Umbilical cord (tissue), 1 donor: ENCODE measurements at regions not wholly inside any gene's neighbourhood (a gene's known extent, or its start where the extent isn't known, plus 50 kb on each side); places are given as distances from the start of the nearest gene placed in this dataset.
"Not testable (repeated sequence)": the region's sequence is repeated elsewhere in the genome, so short reads cannot be mapped to it uniquely, and the experiment has no call there.

Source experiments
- DNase-seq: peaks from one replicate; pipeline ENCODE4 v3.0.0-alpha.2; 2015; ENCODE audit warnings: low spot score

- peak; percentile 80 for DNase-seq
These were observed 168.4 kb downstream of the CWH43 start for GRCh38 chr4:49154308-49155103.

DNA sequence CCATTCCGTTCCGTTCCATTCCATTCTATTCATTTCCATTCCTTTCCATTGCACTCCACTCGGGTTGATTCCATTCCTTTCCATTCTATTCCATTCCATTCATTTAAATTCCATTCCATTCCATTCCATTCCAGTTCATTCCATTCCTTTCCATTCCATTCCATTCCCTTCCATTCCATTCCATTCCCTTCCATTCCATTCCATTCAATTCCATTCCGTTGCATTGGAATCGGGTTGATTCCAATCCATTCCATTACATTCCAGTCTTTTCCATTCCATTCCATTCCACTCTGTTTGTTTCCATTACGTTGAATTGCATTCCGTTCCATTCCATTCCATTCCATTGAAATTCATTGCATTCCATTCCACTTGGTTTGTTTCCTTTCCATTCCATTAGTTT, 169.2 kb downstream of the CWH43 start:
- not testable (repeated sequence) for DNase-seq

DNA sequence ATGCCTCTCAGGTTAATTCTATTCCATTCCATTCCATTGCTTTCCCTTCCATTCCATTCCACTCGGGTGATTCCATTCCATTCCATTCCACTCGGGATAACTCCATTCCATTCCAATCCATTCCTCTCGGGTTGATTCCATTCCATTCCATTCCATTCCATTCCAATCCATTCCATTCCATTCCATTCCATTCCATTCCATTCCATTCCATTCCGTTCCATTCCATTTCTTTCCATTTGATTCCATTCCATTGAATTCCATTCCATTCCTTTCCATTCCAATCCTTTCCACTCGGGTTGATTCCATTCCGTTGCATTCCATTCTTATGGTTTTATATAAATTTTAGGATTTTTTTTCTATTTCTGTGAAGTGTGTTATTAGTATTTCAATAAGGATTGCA, 170.2 kb downstream of the CWH43 start:
- DNase-seq: not testable (repeated sequence)

DNA sequence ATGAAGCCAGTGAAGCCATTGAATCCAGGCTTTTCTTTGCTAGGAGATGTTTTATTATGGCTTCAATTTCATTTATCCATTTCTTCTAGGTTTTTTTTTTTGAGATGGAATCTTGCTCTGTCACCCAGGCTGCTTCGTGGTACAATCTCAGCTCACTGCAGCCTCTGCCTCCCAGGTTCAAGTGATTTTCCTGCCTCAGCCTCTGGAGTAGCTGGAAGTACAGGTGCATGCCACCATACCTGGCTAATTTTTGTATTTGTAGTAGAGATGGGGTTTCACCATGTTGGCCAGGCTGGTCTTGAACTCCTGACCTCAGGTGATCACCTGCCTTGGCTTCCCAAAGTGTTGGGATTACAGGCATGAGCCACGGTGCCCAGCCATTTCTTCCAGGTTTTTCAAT, 171.6 kb downstream of the CWH43 start:
- not testable (repeated sequence) for DNase-seq

- DNase-seq: not testable (repeated sequence)
These were observed 175.1 kb downstream of the CWH43 start for GRCh38 chr4:49161111-49161541.

- DNase-seq: not testable (repeated sequence)
These were observed 178.8 kb downstream of the CWH43 start for GRCh38 chr4:49164916-49165315.

DNA sequence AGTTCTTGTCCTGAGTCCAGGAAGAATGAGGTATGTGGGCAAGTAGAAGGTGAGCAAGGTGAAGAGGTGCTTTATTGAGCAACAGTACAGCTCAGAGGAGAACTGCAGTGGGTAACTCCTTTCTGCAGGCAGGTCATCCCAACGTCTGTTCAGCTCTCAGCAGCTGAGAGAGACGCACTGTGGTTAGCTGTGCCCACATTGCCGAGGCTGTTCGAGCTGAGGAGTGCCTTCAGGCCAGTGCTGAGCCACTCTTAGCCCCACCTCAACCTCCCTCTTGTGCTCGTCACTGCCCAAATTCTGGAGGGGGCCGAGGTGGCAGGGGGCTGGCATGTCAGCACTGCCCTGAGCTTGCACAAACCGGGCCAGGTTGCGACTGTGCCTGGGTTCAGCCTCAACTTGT, 191.8 kb downstream of the CWH43 start:
- DNase-seq: not testable (repeated sequence)

GRCh38 chr4:49181088-49181487, 195.0 kb downstream of the CWH43 start:
- not testable (repeated sequence) for DNase-seq

DNA sequence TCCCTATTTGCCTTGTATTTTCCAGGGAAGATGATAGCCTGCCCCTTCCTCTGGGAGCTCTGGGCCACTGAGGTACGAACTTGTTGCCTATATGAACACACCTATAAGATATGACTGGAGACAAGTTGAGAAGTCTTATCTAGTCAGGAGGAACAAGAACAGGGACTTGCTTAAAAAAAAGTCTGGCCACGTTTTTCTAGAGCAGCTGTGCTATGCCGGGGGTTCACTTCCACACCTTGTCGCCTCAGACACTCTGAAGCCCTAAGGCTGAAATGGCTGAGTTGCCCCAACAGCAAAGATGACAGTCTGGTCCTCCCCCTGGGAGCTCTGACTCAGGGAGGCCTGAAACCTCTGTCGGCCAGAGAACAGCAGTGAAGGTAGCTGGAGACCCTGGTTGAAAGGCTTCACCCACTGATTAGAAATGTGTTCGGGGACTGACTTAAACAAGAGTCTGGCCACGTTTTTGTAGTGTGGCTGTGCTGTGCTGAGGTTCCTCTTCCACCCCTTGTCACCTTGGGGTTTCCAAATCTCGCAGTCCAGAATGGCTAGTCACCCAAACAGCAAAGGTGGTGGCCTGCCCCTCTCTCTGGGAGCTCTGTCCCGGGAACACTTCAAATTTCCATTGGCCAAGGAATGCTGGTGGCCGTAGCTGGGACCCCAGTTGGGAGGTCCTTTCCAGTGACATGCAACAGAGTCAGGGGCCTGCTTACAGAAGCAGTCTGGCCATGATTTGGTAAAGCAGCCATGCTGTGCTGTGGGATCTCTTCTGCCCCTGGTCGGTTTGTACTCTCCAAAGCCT, 225.5 kb downstream of the CWH43 start:
- DNase-seq: not testable (repeated sequence)

DNA sequence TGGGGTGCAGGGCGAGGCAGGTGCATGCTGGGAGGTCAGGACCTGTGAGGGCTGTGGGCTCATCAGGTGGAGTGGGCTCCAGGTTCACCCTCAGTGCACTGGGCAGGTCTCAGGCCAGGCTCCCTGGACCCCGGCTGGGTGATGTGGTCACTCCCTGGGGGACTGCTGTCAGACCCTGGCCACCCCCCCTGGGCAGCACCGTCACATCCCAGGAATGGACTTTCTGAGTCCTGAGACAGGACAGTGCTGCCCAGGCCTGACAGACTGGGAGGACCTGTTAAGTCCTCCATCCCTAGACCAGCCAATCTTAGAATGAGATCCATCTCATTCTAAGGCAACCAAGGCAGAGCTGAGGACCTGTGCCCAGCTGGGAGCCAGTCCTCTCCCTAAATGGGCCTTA, 227.2 kb downstream of the CWH43 start:
- DNase-seq: not testable (repeated sequence)

DNA sequence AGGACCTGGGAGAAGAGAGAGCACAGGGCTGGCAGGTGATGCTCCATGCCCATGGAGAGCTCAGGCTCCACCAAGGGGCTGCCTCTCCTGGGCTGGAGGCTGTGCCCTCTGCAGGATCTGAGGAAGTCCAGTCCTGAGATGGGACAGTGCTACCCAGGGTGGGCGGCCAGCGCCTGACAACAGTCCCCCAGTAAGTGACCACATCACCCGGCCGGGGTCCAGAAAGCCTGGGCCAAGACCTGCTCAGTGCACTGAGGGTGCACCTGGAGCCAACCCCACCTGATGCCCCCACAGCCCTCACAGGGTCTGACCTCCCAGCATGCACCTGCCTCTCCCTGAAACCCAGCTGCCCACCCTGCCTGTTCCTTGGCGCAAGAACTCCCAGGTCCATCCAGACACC, 227.7 kb downstream of the CWH43 start:
- not testable (repeated sequence) for DNase-seq

DNA sequence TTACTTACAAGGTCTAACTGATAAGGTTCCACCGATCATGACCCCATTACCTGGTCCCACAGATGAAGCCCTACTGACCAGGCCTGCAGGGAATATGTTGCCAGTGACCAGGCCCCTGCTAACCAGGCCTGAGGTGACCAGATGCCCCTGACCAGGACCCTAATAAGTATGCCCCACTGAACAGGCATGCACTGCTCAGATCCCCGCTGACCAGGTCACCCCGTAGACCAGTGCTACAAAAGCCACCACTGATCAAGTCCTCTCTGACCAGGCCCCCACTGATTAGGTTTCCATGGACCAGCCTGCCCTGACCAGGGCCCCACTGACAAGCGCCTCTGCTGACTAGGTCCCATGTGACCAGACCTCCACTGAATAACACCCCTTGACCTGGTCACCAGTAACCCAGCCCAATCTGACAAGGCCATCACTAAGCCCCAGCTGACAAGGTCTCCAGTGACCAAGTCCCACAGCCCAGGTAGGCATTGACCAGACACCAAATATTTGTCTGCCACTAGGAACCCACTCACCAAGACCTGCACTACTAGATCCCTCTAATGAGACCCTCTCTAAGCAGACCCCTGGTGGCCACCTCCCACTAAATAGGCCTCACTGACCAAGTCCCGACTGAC, 228.5 kb downstream of the CWH43 start:
- not testable (repeated sequence) for DNase-seq

DNA sequence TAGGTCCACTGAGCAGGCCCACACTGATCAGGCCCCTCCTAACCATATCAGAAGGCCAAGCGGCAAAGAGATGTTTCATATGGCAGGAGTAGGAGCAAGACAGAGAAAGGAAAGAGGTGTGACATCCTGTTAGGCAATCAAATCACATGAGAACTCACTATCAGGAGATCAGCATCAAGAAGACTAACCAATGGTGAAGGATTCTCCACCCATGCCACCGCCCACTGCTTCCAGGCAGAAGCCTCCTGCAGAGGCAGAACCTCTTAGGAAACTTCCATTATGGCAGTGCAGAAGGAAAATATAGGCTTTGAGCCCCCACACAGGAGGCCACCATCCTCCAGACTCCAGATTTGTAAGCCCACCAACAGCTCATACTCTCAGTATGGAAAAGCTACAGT, 229.0 kb downstream of the CWH43 start:
- not testable (repeated sequence) for DNase-seq

GRCh38 chr4:49216606-49217005, 230.5 kb downstream of the CWH43 start:
- not testable (repeated sequence) for DNase-seq

- DNase-seq: no peak
These were observed 231.4 kb downstream of the CWH43 start for GRCh38 chr4:49217492-49217891.

DNA sequence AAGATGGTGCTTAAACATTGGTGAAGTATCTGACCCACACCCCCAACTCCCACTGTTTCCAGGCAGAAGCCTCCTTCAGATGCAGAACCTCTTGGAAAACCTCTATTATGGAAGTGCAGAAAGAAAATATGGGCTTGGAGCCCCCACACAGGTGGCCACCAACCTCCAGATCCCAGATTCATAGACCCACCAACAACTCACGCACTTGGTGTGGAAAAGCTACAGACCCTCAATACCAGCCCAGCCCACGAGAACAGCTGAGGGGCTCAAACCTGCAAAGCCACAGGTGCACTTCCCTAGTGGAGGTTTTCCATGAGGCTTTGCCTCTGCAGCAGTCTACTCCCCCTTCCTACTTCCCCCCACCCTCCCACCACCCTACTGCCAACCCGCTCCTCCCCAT, 232.0 kb downstream of the CWH43 start:
- not testable (repeated sequence) for DNase-seq

DNA sequence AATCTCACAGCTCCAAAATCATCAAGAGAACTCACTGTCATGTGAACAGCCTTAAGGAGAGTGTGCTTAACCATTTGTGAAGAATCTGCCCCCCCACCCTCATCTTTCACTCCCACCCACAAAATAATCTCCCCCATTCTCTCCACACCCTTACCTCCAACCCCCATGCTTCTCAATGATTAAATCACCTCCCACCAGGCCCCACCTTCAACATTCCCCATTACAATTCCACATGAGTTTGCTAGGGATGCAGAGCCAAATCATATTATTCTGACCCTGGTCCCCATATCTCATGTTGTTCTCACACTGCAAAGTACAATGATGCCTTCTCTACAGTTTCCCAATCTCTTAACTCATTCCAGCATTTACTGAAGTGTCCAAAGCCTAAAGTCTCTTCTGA, 232.9 kb downstream of the CWH43 start:
- DNase-seq: not testable (repeated sequence)

DNA sequence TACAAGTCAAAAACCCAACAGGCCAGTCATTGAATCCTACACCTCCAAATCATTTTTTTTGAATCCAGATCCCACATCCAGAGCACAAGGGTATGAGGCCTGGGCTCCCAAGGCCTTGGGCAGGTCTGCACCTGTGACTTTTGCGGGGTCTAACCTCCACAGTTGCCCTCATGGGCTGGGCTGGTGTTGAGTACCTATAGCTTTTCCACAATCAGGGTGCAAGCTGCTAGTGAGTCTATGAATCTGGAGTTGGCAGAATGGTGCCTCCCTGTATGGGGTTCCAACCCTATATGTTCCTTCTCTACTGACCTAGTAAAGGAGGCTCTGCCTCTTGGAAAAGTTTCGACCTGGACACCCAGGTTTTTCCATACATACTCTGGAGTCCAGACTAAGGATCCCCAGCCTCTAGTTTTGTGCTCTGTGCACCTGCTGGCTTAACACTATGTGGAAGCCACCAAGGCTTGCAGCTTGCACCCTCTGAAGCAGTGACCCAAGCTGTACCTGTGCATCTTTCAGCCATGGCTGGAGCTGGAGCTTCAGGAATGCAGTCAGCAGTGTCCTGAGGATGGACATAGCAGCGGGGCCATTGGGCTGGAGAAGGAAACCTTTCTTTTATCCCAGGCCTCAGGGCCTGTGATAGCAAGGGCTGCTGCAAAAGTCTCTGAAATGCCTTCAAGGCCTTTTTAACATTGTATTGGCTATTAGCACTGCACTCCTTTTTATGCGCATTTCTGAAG, 233.6 kb downstream of the CWH43 start:
- DNase-seq: not testable (repeated sequence)

DNA sequence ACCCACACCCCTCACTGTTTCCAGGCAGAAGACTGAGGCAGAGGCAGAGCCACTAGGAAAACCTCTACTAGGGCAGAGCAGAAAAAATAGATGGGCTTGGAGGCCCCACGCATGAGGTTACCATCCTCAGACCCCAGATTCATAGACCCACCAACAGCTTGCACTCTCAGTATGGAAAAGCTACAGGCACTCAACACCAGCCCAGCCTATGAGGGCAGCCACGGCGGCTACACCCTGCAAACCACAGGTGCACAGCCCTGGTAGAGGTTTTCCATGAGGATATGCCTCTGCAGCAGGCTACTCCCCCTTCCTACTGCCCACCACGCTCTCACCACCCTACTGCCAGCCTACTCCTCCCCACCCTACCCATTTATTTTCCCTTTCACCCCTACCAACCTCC, 235.1 kb downstream of the CWH43 start:
- no peak for DNase-seq

GRCh38 chr4:49222810-49223209, 236.7 kb downstream of the CWH43 start:
- DNase-seq: not testable (repeated sequence)

GRCh38 chr4:49226216-49226866, 240.3 kb downstream of the CWH43 start:
- not testable (repeated sequence) for DNase-seq
